HuH-7.5 (cell line): ENCODE measurements at regions not wholly inside any gene's neighbourhood (a gene's known extent, or its start where the extent isn't known, plus 50 kb on each side); places are given as distances from the start of the nearest gene placed in this dataset.

Experiments
- DNase-seq: peaks from one replicate; pipeline ENCODE4 v3.0.0; 2011; ENCODE audit warnings: low spot score

GRCh38 chr2:60047944-60048525, 505.4 kb downstream of the BCL11A start:
- DNase-seq, result no peak

- DNase-seq, result no peak
These were observed 506.1 kb downstream of the BCL11A start for GRCh38 chr2:60047347-60047746.

GRCh38 chr2:60046529-60046928, 506.9 kb downstream of the BCL11A start:
- no peak for DNase-seq

- no peak for DNase-seq
These were observed 508.0 kb downstream of the BCL11A start for GRCh38 chr2:60045456-60045855.

- no peak for DNase-seq
These were observed 509.0 kb downstream of the BCL11A start for GRCh38 chr2:60044484-60044883.

- DNase-seq, result no peak
These were observed 511.4 kb downstream of the BCL11A start for GRCh38 chr2:60042023-60042422.

GRCh38 chr2:60033325-60033724, 520.1 kb downstream of the BCL11A start:
- DNase-seq, result no peak

GRCh38 chr2:60029566-60029883, 523.9 kb downstream of the BCL11A start:
- no peak for DNase-seq

GRCh38 chr2:60028849-60029565, 524.4 kb downstream of the BCL11A start:
- DNase-seq, result no peak

- no peak for DNase-seq
These were observed 528.0 kb downstream of the BCL11A start for GRCh38 chr2:60025496-60025895.

GRCh38 chr2:60023256-60023985, 530.0 kb downstream of the BCL11A start:
- DNase-seq, result no peak

GRCh38 chr2:60007671-60008070, 545.8 kb downstream of the BCL11A start:
- no peak for DNase-seq

GRCh38 chr2:60003076-60003475, 550.4 kb downstream of the BCL11A start:
- no peak for DNase-seq

GRCh38 chr2:60002183-60002867, 551.1 kb downstream of the BCL11A start:
- DNase-seq, result no peak

- no peak for DNase-seq
These were observed 552.8 kb downstream of the BCL11A start for GRCh38 chr2:60000686-60001085.

- no peak for DNase-seq
These were observed 555.1 kb downstream of the BCL11A start for GRCh38 chr2:59998324-59998723.

GRCh38 chr2:59997371-59997770, 556.1 kb downstream of the BCL11A start:
- DNase-seq, result no peak

GRCh38 chr2:59996855-59997254, 556.6 kb downstream of the BCL11A start:
- no peak for DNase-seq

GRCh38 chr2:59993726-59994125, 559.7 kb downstream of the BCL11A start:
- DNase-seq, result no peak

- no peak for DNase-seq
These were observed 565.1 kb downstream of the BCL11A start for GRCh38 chr2:59988341-59988740.

- no peak for DNase-seq
These were observed 566.9 kb downstream of the BCL11A start for GRCh38 chr2:59986511-59986910.

- no peak for DNase-seq
These were observed 567.5 kb downstream of the BCL11A start for GRCh38 chr2:59985923-59986322.
